ENCODE measurements at regions not wholly inside any gene's neighbourhood (a gene's known extent, or its start where the extent isn't known, plus 50 kb on each side); places are given as distances from the start of the nearest gene placed in this dataset.

- no peak for DNase-seq
- Histone ChIP-seq H3K4me3 (ENCODE audit: control insufficient read depth in 1 of 7, extremely low read depth in 1 of 7, insufficient read depth in 4 of 7, low read depth in 2 of 7, low read length in 6 of 7) (no peak overlapping the region), H3K27ac (ENCODE audit: insufficient read depth in 1 of 2, low read depth in 1 of 2, low read length in 2 of 2, poor library complexity in 1 of 2, severe bottlenecking in 2 of 2) (no peak overlapping the region), H3K36me3 (ENCODE audit: control insufficient read depth in 4 of 4, insufficient read depth in 4 of 4, low read length in 3 of 4) (no peaks in the 10 kb centered on the region), H3K27me3 (replicated peaks in 2 of 5; ENCODE audit: control insufficient read depth in 4 of 5, insufficient read depth in 5 of 5, low read length in 4 of 5) (peaks cover 0 to 4% (median 0%) of the 10 kb centered on the region in 5 experiments), H3K4me1 (ENCODE audit: control extremely low read depth in 1 of 4, control insufficient read depth in 4 of 4, insufficient read depth in 4 of 4, low read length in 3 of 4) (no peaks in the 10 kb centered on the region), H3K9me3 (ENCODE audit: control extremely low read depth in 1 of 5, control insufficient read depth in 4 of 5, insufficient read depth in 2 of 5, low read depth in 1 of 5, low read length in 4 of 5) (no peaks in the 10 kb centered on the region)
- WGBS (ENCODE audit: insufficient coverage): 98% methylated on average over 7 of the region's 7 CpGs
- ChIA-PET POLR2A (no interaction called here), CTCF (interaction anchor here (1.0 kb wide), 1 partner anchor 45 kb away, joined by 3 read pairs; no protein-coding TSS in a partner anchor)
Observed at GRCh38 chr1:212525479-212526110, 83.0 kb upstream of the ATF3 start.

- Histone ChIP-seq H3K27me3 (replicated peaks in 2 of 5; ENCODE audit: control insufficient read depth in 4 of 5, insufficient read depth in 5 of 5, low read length in 4 of 5) (peaks cover 0 to 4% (median 0%) of the 10 kb centered on the region in 5 experiments), H3K4me3 (ENCODE audit: control insufficient read depth in 1 of 7, extremely low read depth in 1 of 7, insufficient read depth in 4 of 7, low read depth in 2 of 7, low read length in 6 of 7) (no peak overlapping the region), H3K9me3 (ENCODE audit: control extremely low read depth in 1 of 5, control insufficient read depth in 4 of 5, insufficient read depth in 2 of 5, low read depth in 1 of 5, low read length in 4 of 5) (no peaks in the 10 kb centered on the region), H3K36me3 (ENCODE audit: control insufficient read depth in 4 of 4, insufficient read depth in 4 of 4, low read length in 3 of 4) (no peaks in the 10 kb centered on the region), H3K27ac (ENCODE audit: insufficient read depth in 1 of 2, low read depth in 1 of 2, low read length in 2 of 2, poor library complexity in 1 of 2, severe bottlenecking in 2 of 2) (no peak overlapping the region), H3K4me1 (ENCODE audit: control extremely low read depth in 1 of 4, control insufficient read depth in 4 of 4, insufficient read depth in 4 of 4, low read length in 3 of 4) (no peaks in the 10 kb centered on the region)
- POLR2A ChIA-PET: no interaction called here
- WGBS (ENCODE audit: insufficient coverage): 93% methylated on average over 4 of the region's 5 CpGs
- CTCF ChIA-PET: interaction anchor here (0.6 to 1.0 kb wide), 2 partner anchors 44 to 45 kb away, joined by 3 read pairs; no protein-coding TSS in a partner anchor
- no peak for DNase-seq
Observed at GRCh38 chr1:212526111-212526491, 82.5 kb upstream of the ATF3 start.

- no peak for DNase-seq
- Histone ChIP-seq H3K36me3 (ENCODE audit: control insufficient read depth in 4 of 4, insufficient read depth in 4 of 4, low read length in 3 of 4) (no peaks in the 10 kb centered on the region), H3K9me3 (ENCODE audit: control extremely low read depth in 1 of 5, control insufficient read depth in 4 of 5, insufficient read depth in 2 of 5, low read depth in 1 of 5, low read length in 4 of 5) (no peaks in the 10 kb centered on the region), H3K4me3 (ENCODE audit: control insufficient read depth in 1 of 7, extremely low read depth in 1 of 7, insufficient read depth in 4 of 7, low read depth in 2 of 7, low read length in 6 of 7) (no peak overlapping the region), H3K27me3 (replicated peaks in 2 of 5; ENCODE audit: control insufficient read depth in 4 of 5, insufficient read depth in 5 of 5, low read length in 4 of 5) (peaks cover 0 to 4% (median 0%) of the 10 kb centered on the region in 5 experiments), H3K4me1 (ENCODE audit: control extremely low read depth in 1 of 4, control insufficient read depth in 4 of 4, insufficient read depth in 4 of 4, low read length in 3 of 4) (no peaks in the 10 kb centered on the region), H3K27ac (ENCODE audit: insufficient read depth in 1 of 2, low read depth in 1 of 2, low read length in 2 of 2, poor library complexity in 1 of 2, severe bottlenecking in 2 of 2) (no peak overlapping the region)
- no CpG with 5 or more reads among the region's 1 CpG for WGBS (ENCODE audit: insufficient coverage)
- ChIA-PET POLR2A (interaction anchor here (0.6 kb wide), 1 partner anchor 146 kb away, joined by 5 read pairs; no protein-coding TSS in a partner anchor), CTCF (interaction anchor here (0.7 to 1.5 kb wide), 6 partner anchors 9 to 76 kb away, joined by 3 to 4 read pairs (median 3); no protein-coding TSS in a partner anchor)
Observed at GRCh38 chr1:212528501-212528900, 80.1 kb upstream of the ATF3 start.

- ChIA-PET CTCF (interaction anchor here (0.9 to 1.5 kb wide), 5 partner anchors 9 to 40 kb away, joined by 3 to 4 read pairs (median 3); no protein-coding TSS in a partner anchor), POLR2A (no interaction called here)
- Histone ChIP-seq H3K27ac (ENCODE audit: insufficient read depth in 1 of 2, low read depth in 1 of 2, low read length in 2 of 2, poor library complexity in 1 of 2, severe bottlenecking in 2 of 2) (no peak overlapping the region), H3K4me3 (ENCODE audit: control insufficient read depth in 1 of 7, extremely low read depth in 1 of 7, insufficient read depth in 4 of 7, low read depth in 2 of 7, low read length in 6 of 7) (no peak overlapping the region), H3K36me3 (ENCODE audit: control insufficient read depth in 4 of 4, insufficient read depth in 4 of 4, low read length in 3 of 4) (no peaks in the 10 kb centered on the region), H3K9me3 (ENCODE audit: control extremely low read depth in 1 of 5, control insufficient read depth in 4 of 5, insufficient read depth in 2 of 5, low read depth in 1 of 5, low read length in 4 of 5) (no peaks in the 10 kb centered on the region), H3K27me3 (replicated peaks in 2 of 5; ENCODE audit: control insufficient read depth in 4 of 5, insufficient read depth in 5 of 5, low read length in 4 of 5) (peaks cover 0 to 4% (median 0%) of the 10 kb centered on the region in 5 experiments), H3K4me1 (ENCODE audit: control extremely low read depth in 1 of 4, control insufficient read depth in 4 of 4, insufficient read depth in 4 of 4, low read length in 3 of 4) (no peaks in the 10 kb centered on the region)
- DNase-seq: no peak
- 98% methylated on average over 6 of the region's 6 CpGs for WGBS (ENCODE audit: insufficient coverage)
Observed at GRCh38 chr1:212529211-212529741, 79.3 kb upstream of the ATF3 start.

DNA sequence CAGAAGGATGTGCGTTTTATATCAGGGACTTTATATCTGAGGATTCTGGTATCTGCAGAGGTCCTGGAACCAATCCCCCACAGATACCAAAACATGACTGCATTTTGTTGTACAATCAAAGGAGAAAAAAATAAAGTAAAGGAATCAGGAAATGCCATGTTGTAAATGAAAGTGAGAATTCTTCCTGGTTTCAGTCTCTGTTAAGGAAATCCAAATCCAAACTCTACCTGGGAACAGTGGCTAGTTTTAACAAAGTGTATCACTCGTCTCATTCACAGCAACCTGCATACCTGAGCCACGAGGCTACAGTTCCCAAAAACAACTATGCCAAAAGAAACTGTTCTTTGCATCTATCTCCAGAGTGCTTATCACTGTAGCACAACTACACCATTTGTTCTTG lies 77.3 kb upstream of the ATF3 start:
- H3K36me3 ChIP-seq (ENCODE audit: control insufficient read depth in 4 of 4, insufficient read depth in 4 of 4, low read length in 3 of 4): no peaks in the 10 kb centered on the region
- no peaks in the 10 kb centered on the region for H3K4me1 ChIP-seq (ENCODE audit: control extremely low read depth in 1 of 4, control insufficient read depth in 4 of 4, insufficient read depth in 4 of 4, low read length in 3 of 4)
- POLR2A ChIA-PET: no interaction called here
- no CpG with 5 or more reads among the region's 3 CpGs for WGBS (ENCODE audit: insufficient coverage)
- H3K9me3 ChIP-seq (ENCODE audit: control extremely low read depth in 1 of 5, control insufficient read depth in 4 of 5, insufficient read depth in 2 of 5, low read depth in 1 of 5, low read length in 4 of 5): no peaks in the 10 kb centered on the region
- DNase-seq: no peak
- peaks cover 0 to 2% (median 0%) of the 10 kb centered on the region in 5 experiments for H3K27me3 ChIP-seq (replicated peaks in 2 of 5; ENCODE audit: control insufficient read depth in 4 of 5, insufficient read depth in 5 of 5, low read length in 4 of 5)
- CTCF ChIA-PET: no interaction called here
- no peak overlapping the region for H3K27ac ChIP-seq (ENCODE audit: insufficient read depth in 1 of 2, low read depth in 1 of 2, low read length in 2 of 2, poor library complexity in 1 of 2, severe bottlenecking in 2 of 2)
- no peak overlapping the region for H3K4me3 ChIP-seq (ENCODE audit: control insufficient read depth in 1 of 7, extremely low read depth in 1 of 7, insufficient read depth in 4 of 7, low read depth in 2 of 7, low read length in 6 of 7)

- ChIA-PET POLR2A (no interaction called here), CTCF (no interaction called here)
- H3K27ac ChIP-seq (ENCODE audit: insufficient read depth in 1 of 2, low read depth in 1 of 2, low read length in 2 of 2, poor library complexity in 1 of 2, severe bottlenecking in 2 of 2): no peak overlapping the region
- no peaks in the 10 kb centered on the region for H3K36me3 ChIP-seq (ENCODE audit: control insufficient read depth in 4 of 4, insufficient read depth in 4 of 4, low read length in 3 of 4)
- no peak for DNase-seq
- H3K9me3 ChIP-seq (ENCODE audit: control extremely low read depth in 1 of 5, control insufficient read depth in 4 of 5, insufficient read depth in 2 of 5, low read depth in 1 of 5, low read length in 4 of 5): peaks cover 0 to 2% (median 0%) of the 10 kb centered on the region in 5 experiments
- no peak overlapping the region for H3K4me3 ChIP-seq (ENCODE audit: control insufficient read depth in 1 of 7, extremely low read depth in 1 of 7, insufficient read depth in 4 of 7, low read depth in 2 of 7, low read length in 6 of 7)
- no peaks in the 10 kb centered on the region for H3K4me1 ChIP-seq (ENCODE audit: control extremely low read depth in 1 of 4, control insufficient read depth in 4 of 4, insufficient read depth in 4 of 4, low read length in 3 of 4)
- 100% methylated on average over 1 of the region's 1 CpG for WGBS (ENCODE audit: insufficient coverage)
- peaks cover 0 to 2% (median 0%) of the 10 kb centered on the region in 5 experiments for H3K27me3 ChIP-seq (replicated peaks in 2 of 5; ENCODE audit: control insufficient read depth in 4 of 5, insufficient read depth in 5 of 5, low read length in 4 of 5)
Observed at GRCh38 chr1:212531796-212532195, 76.8 kb upstream of the ATF3 start.

GRCh38 chr1:212532469-212533147 lies 76.0 kb upstream of the ATF3 start:
- DNase-seq: no peak
- WGBS (ENCODE audit: insufficient coverage): 87% methylated on average over 5 of the region's 6 CpGs
- CTCF ChIA-PET: no interaction called here
- H3K9me3 ChIP-seq (ENCODE audit: control extremely low read depth in 1 of 5, control insufficient read depth in 4 of 5, insufficient read depth in 2 of 5, low read depth in 1 of 5, low read length in 4 of 5): peaks cover 0 to 4% (median 2%) of the 10 kb centered on the region in 5 experiments
- H3K27me3 ChIP-seq (replicated peaks in 2 of 5; ENCODE audit: control insufficient read depth in 4 of 5, insufficient read depth in 5 of 5, low read length in 4 of 5): peaks cover 0 to 2% (median 0%) of the 10 kb centered on the region in 5 experiments
- no peak overlapping the region for H3K4me3 ChIP-seq (ENCODE audit: control insufficient read depth in 1 of 7, extremely low read depth in 1 of 7, insufficient read depth in 4 of 7, low read depth in 2 of 7, low read length in 6 of 7)
- POLR2A ChIA-PET: no interaction called here
- no peak overlapping the region for H3K27ac ChIP-seq (ENCODE audit: insufficient read depth in 1 of 2, low read depth in 1 of 2, low read length in 2 of 2, poor library complexity in 1 of 2, severe bottlenecking in 2 of 2)
- H3K36me3 ChIP-seq (ENCODE audit: control insufficient read depth in 4 of 4, insufficient read depth in 4 of 4, low read length in 3 of 4): no peaks in the 10 kb centered on the region
- H3K4me1 ChIP-seq (ENCODE audit: control extremely low read depth in 1 of 4, control insufficient read depth in 4 of 4, insufficient read depth in 4 of 4, low read length in 3 of 4): no peaks in the 10 kb centered on the region
